Panc1 (cell line): ENCODE measurements at regions not wholly inside any gene's neighbourhood (a gene's known extent, or its start where the extent isn't known, plus 50 kb on each side); places are given as distances from the start of the nearest gene placed in this dataset.

ENCODE experiments used
- ATAC-seq: fragments of 200-7000 bp; cut with Tn5 transposase; 2 replicates; pipeline ENCODE4 v1.9.1; 2020; ENCODE audit warnings: mild to moderate bottlenecking, moderate library complexity
- BruUV-seq: library from RNA; stranded (reverse); fragments of 400-500 nt; replicated peaks from 2 replicates; lab custom pipeline; 2021; lab: Mats Ljungman, UMichigan
- CTCF ChIA-PET: fragments of 300-600 bp; sonication (Branson Sonifier 250); formaldehyde crosslinking; loops from one replicate; lab custom pipeline; 2022; ENCODE audit warnings: antibody characterized with exemption; lab: Charles Lee
- POLR2A ChIA-PET: fragments of 300-600 bp; sonication (Branson Sonifier 250); formaldehyde crosslinking; loops from one replicate; lab custom pipeline; 2022; ENCODE audit warnings: antibody characterized with exemption; lab: Charles Lee
- DNase-seq: peaks from one replicate; pipeline ENCODE4 v3.0.0-alpha.2; 2010; ENCODE audit warnings: low read depth, low spot score
- H3K27ac ChIP-seq: 2 replicates; pipeline ENCODE4 v1.5.1; 2011; ENCODE audit warnings: mild to moderate bottlenecking, low read length, inconsistent platforms
- H3K27me3 ChIP-seq: fragments of 200-500 bp; sonication (Bioruptor generic); 2 replicates; pipeline ENCODE4 v1.6.0; 2014; ENCODE audit warnings: low read length, inconsistent platforms; ENCODE audit not compliant: control insufficient read depth, insufficient read depth
- H3K36me3 ChIP-seq: fragments of 200-500 bp; sonication (Bioruptor generic); 2 replicates; pipeline ENCODE4 v1.5.1; 2014; ENCODE audit warnings: inconsistent platforms, mild to moderate bottlenecking, low read length, moderate library complexity; ENCODE audit not compliant: control insufficient read depth, insufficient read depth
- H3K4me1 ChIP-seq: 2 replicates; pipeline ENCODE4 v1.5.1; 2011; ENCODE audit warnings: inconsistent platforms, mild to moderate bottlenecking, low read length, moderate library complexity; ENCODE audit not compliant: control insufficient read depth, insufficient read depth
- H3K4me3 ChIP-seq, 2 experiments: 2 replicates each; pipeline ENCODE4 v1.5.1; 2011 to 2012; ENCODE audit warnings: low read depth in 2 of 2, low read length in 2 of 2, mild to moderate bottlenecking in 2 of 2, inconsistent platforms in 1 of 2, moderate library complexity in 1 of 2
- H3K9me3 ChIP-seq: fragments of 200-500 bp; sonication (Bioruptor generic); 2 replicates; pipeline ENCODE4 v1.5.1; 2014; ENCODE audit warnings: low read depth, mild to moderate bottlenecking, inconsistent platforms, low read length, moderate library complexity; ENCODE audit not compliant: control insufficient read depth, insufficient read depth
- POLR2AphosphoS5 ChIP-seq: IDR thresholded peaks from 2 replicates; pipeline ENCODE4 v1.6.1; 2012; ENCODE audit warnings: mild to moderate bottlenecking, low read depth, low read length, moderate library complexity
- REST ChIP-seq, 2 experiments: IDR thresholded peaks; 2 replicates each; pipeline ENCODE4 v1.6.1; 2011 to 2012; ENCODE audit warnings: low read depth in 2 of 2, control low read depth in 1 of 2, low read length in 1 of 2, mild to moderate bottlenecking in 1 of 2, moderate library complexity in 1 of 2; ENCODE audit not compliant: insufficient read depth in 1 of 2
- SIN3A ChIP-seq: IDR thresholded peaks from 2 replicates; pipeline ENCODE4 v1.6.1; 2012; ENCODE audit warnings: low read depth, mild to moderate bottlenecking, low read length, moderate library complexity, borderline replicate concordance; ENCODE audit not compliant: insufficient read depth
- TCF7L2 ChIP-seq: IDR thresholded peaks from 2 replicates; pipeline ENCODE4 v1.6.1; 2011; ENCODE audit warnings: mild to moderate bottlenecking, low read depth, low read length, inconsistent platforms
- in situ Hi-C: cut with HindIII; loops from 2 replicates; pipeline ENCODE4 v1.10.0; 2016; ENCODE audit warnings: low sequenced_read_pairs, low pct_unique_long_range_greater_than_20kb
- intact Hi-C: fragments of 100-400 bp; cut with micrococcal nuclease; formaldehyde crosslinking; loops from one replicate; pipeline ENCODE4 v1.10.0; 2022; ENCODE audit not compliant: unreplicated experiment
- TF ChIP-seq, protein P1 (sequence below): fragments of 450-650 bp; IDR thresholded peaks from 2 replicates; pipeline ENCODE4 v1.5.1; 2017; ENCODE audit warnings: mild to moderate bottlenecking

- POLR2A ChIA-PET, result no interaction called here
- DNase-seq, result no peak
- H3K36me3 ChIP-seq, result no peaks in the 10 kb centered on the region
- H3K4me1 ChIP-seq, result no peaks in the 10 kb centered on the region
- CTCF ChIA-PET, result interaction anchor here (0.6 kb wide), 1 partner anchor 21 kb away, joined by 3 read pairs; no protein-coding TSS in a partner anchor
- BruUV-seq, result no TSS peak
- no peak overlapping the region for H3K4me3 ChIP-seq
- TF ChIP-seq POLR2AphosphoS5 (no peak), SIN3A (no peak), TCF7L2 (no peak), REST (IDR thresholded peaks at IDR 0.05; ENCODE audit: insufficient read depth in 1 of 2, low read depth in 2 of 2, low read length in 1 of 2) (no peak)
- TF ChIP-seq, protein P1, sequence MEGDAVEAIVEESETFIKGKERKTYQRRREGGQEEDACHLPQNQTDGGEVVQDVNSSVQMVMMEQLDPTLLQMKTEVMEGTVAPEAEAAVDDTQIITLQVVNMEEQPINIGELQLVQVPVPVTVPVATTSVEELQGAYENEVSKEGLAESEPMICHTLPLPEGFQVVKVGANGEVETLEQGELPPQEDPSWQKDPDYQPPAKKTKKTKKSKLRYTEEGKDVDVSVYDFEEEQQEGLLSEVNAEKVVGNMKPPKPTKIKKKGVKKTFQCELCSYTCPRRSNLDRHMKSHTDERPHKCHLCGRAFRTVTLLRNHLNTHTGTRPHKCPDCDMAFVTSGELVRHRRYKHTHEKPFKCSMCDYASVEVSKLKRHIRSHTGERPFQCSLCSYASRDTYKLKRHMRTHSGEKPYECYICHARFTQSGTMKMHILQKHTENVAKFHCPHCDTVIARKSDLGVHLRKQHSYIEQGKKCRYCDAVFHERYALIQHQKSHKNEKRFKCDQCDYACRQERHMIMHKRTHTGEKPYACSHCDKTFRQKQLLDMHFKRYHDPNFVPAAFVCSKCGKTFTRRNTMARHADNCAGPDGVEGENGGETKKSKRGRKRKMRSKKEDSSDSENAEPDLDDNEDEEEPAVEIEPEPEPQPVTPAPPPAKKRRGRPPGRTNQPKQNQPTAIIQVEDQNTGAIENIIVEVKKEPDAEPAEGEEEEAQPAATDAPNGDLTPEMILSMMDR, result no peak
- in situ Hi-C loops (no loop called here), intact Hi-C loops (no loop called here)
- no peaks in the 10 kb centered on the region for H3K9me3 ChIP-seq
- peaks cover 8% of the 10 kb centered on the region; the same call in 1 of the 2 replicates for H3K27me3 ChIP-seq
- no peak overlapping the region for H3K27ac ChIP-seq
- no peak for ATAC-seq
Observed at GRCh38 chr5:61827445-61827975, 478.5 kb upstream of the KIF2A start.

GRCh38 chr5:61828856-61829255 lies 477.1 kb upstream of the KIF2A start:
- H3K4me1 ChIP-seq, result no peaks in the 10 kb centered on the region
- intact Hi-C loops, result no loop called here
- no peak overlapping the region for H3K4me3 ChIP-seq
- TF ChIP-seq, protein P1, result no peak
- TF ChIP-seq SIN3A (no peak), TCF7L2 (no peak), REST (IDR thresholded peaks at IDR 0.05; ENCODE audit: insufficient read depth in 1 of 2, low read depth in 2 of 2, low read length in 1 of 2) (no peak), POLR2AphosphoS5 (no peak)
- POLR2A ChIA-PET, result no interaction called here
- no TSS peak for BruUV-seq
- no peaks in the 10 kb centered on the region for H3K9me3 ChIP-seq
- peaks cover 8% of the 10 kb centered on the region; the same call in 1 of the 2 replicates for H3K27me3 ChIP-seq
- CTCF ChIA-PET, result no interaction called here
- no peak overlapping the region for H3K27ac ChIP-seq
- DNase-seq, result no peak
- in situ Hi-C loops, result no loop called here
- ATAC-seq, result no peak
- H3K36me3 ChIP-seq, result no peaks in the 10 kb centered on the region
